ENCODE measurements at regions not wholly inside any gene's neighbourhood (a gene's known extent, or its start where the extent isn't known, plus 50 kb on each side); places are given as distances from the start of the nearest gene placed in this dataset.

DNA sequence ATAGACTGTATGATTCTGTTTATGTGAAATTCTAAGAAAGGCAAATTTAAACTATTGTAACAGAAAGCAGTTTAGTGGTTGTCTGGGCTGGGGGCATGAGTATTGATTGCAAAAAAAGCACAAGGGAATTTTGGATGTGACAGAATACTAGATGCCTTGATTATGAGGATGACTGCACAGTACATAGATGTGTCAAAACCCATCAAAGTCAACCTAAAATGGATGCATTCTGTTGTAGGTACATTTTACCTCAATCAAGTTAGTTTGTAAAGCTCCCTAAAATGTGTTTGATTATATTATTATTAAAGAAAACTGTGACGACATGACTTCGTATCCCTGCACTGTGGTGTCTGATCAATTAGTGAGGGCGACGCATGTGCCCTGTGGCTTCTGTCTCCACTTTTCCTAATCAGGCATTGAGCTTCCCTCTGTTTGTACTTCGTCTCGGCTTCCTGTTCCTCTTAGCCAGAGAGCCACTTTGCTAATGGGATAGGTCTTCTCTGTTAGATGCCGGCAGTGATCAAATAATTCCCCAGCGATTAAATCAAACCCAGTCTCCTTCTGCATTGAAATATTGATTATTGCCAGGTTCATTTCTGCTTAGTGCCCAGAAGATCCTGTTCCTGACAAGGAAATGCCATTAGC lies 118.3 kb upstream of the GGTLC1 start:
- intact Hi-C loops (cut with micrococcal nuclease), result loop anchor here (10.0 kb wide), 1 partner anchor 958 kb away; no protein-coding TSS in a partner anchor

DNA sequence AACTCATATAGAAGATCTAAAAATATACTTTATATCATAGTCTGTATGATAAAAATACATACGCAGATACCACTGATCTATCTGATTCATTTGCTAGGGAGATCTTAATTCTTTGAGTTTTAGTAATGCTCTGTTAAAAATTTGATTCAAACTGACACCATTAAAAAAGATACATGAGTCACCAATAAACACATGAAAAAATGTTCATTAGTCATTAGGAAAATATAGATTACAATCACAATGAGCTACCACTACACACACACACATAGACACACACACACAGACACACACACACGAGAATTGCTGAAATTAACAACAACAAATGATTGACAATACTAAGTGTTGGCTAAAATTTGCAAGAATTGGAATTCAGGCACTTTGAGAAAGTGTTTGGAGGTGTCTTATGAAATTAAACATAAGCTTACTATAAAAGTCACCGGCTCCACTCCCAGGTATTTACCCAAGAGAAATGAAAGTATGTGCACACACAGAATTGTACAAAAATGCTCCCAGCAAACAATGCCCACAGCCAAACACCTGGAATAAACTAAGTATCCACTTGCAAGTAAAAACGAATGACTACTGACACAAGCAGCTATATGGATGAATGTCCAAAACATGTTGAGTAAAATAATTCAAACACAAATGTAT lies 117.7 kb upstream of the GGTLC1 start:
- no peaks in the 10 kb centered on the region for H3K9me3 ChIP-seq (ENCODE audit: control extremely low read depth in 1 of 3, control insufficient read depth in 2 of 3, insufficient read depth in 1 of 3, low read length in 2 of 3)
- Mint-ChIP-seq H3K27me3 (peaks cover 6% of the 10 kb centered on the region), H3K4me3 (no peak overlapping the region), H3K9me3 (ENCODE audit: insufficient read depth) (no peaks in the 10 kb centered on the region), H3K4me1 (no peaks in the 10 kb centered on the region), H3K27ac (no peak overlapping the region)
- H3K4me3 ChIP-seq (ENCODE audit: control extremely low read depth in 1 of 5, extremely low read depth in 1 of 5, insufficient read depth in 1 of 5, low read depth in 2 of 5, low read length in 4 of 5), result no peak overlapping the region
- H3K4me2 ChIP-seq (replicated peaks; ENCODE audit: low read depth, low read length, poor library complexity, severe bottlenecking), result no peak overlapping the region
- DNase-seq (no peak), ATAC-seq (ENCODE audit: low read depth) (no peak)
- no peaks in the 10 kb centered on the region for H3K36me3 ChIP-seq (replicated peaks in 1 of 2; ENCODE audit: control extremely low read depth in 1 of 2, control insufficient read depth in 1 of 2, extremely low read depth in 1 of 2, insufficient read depth in 2 of 2, low read length in 1 of 2)
- H3K27ac ChIP-seq (ENCODE audit: low read length in 2 of 2), result no peak overlapping the region
- peaks cover 0 to 3% (median 0%) of the 10 kb centered on the region in 4 experiments for H3K27me3 ChIP-seq (replicated peaks in 1 of 4; ENCODE audit: control extremely low read depth in 1 of 4, control insufficient read depth in 3 of 4, insufficient read depth in 4 of 4, low read length in 3 of 4)
- no peak overlapping the region for H3K9ac ChIP-seq (ENCODE audit: low read length)
- H3K4me1 ChIP-seq (ENCODE audit: control insufficient read depth in 2 of 2, insufficient read depth in 2 of 2, low read length in 2 of 2), result no peaks in the 10 kb centered on the region
- no peaks in the 10 kb centered on the region for H3K79me2 ChIP-seq (ENCODE audit: control insufficient read depth, insufficient read depth, low read length)
- intact Hi-C loops (cut with micrococcal nuclease), result loop anchor here (10.0 kb wide), 1 partner anchor 959 kb away; no protein-coding TSS in a partner anchor
- H4K20me1 ChIP-seq (ENCODE audit: control insufficient read depth, insufficient read depth, low read length, poor library complexity, severe bottlenecking), result no peaks in the 10 kb centered on the region
- ChIA-PET POLR2A (no interaction called here), CTCF (no interaction called here)
- no peak overlapping the region for H2AFZ ChIP-seq (ENCODE audit: insufficient read depth, low read depth, low read length, poor library complexity, severe bottlenecking)
- WGBS (ENCODE audit: insufficient coverage), result no CpG with 5 or more reads among the region's 4 CpGs
- no peak for TF ChIP-seq EZH2 (IDR thresholded peaks at IDR 0.05; ENCODE audit: borderline replicate concordance, insufficient read depth, low read depth, low read length, poor library complexity, severe bottlenecking)
- TF ChIP-seq, protein P1, sequence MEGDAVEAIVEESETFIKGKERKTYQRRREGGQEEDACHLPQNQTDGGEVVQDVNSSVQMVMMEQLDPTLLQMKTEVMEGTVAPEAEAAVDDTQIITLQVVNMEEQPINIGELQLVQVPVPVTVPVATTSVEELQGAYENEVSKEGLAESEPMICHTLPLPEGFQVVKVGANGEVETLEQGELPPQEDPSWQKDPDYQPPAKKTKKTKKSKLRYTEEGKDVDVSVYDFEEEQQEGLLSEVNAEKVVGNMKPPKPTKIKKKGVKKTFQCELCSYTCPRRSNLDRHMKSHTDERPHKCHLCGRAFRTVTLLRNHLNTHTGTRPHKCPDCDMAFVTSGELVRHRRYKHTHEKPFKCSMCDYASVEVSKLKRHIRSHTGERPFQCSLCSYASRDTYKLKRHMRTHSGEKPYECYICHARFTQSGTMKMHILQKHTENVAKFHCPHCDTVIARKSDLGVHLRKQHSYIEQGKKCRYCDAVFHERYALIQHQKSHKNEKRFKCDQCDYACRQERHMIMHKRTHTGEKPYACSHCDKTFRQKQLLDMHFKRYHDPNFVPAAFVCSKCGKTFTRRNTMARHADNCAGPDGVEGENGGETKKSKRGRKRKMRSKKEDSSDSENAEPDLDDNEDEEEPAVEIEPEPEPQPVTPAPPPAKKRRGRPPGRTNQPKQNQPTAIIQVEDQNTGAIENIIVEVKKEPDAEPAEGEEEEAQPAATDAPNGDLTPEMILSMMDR (IDR thresholded peaks at IDR 0.05), result no peak

More for the DNA sequence above, 118.3 kb upstream of the GGTLC1 start:
- Histone ChIP-seq H3K27ac (ENCODE audit: low read length in 2 of 2) (no peak overlapping the region), H3K9ac (ENCODE audit: low read length) (no peak overlapping the region), H3K4me1 (ENCODE audit: control insufficient read depth in 2 of 2, insufficient read depth in 2 of 2, low read length in 2 of 2) (no peaks in the 10 kb centered on the region), H3K36me3 (replicated peaks in 1 of 2; ENCODE audit: control extremely low read depth in 1 of 2, control insufficient read depth in 1 of 2, extremely low read depth in 1 of 2, insufficient read depth in 2 of 2, low read length in 1 of 2) (no peaks in the 10 kb centered on the region), H3K4me2 (replicated peaks; ENCODE audit: low read depth, low read length, poor library complexity, severe bottlenecking) (no peak overlapping the region), H3K4me3 (ENCODE audit: control extremely low read depth in 1 of 5, extremely low read depth in 1 of 5, insufficient read depth in 1 of 5, low read depth in 2 of 5, low read length in 4 of 5) (no peak overlapping the region), H3K79me2 (ENCODE audit: control insufficient read depth, insufficient read depth, low read length) (no peaks in the 10 kb centered on the region), H3K9me3 (ENCODE audit: control extremely low read depth in 1 of 3, control insufficient read depth in 2 of 3, insufficient read depth in 1 of 3, low read length in 2 of 3) (no peaks in the 10 kb centered on the region), H4K20me1 (ENCODE audit: control insufficient read depth, insufficient read depth, low read length, poor library complexity, severe bottlenecking) (no peaks in the 10 kb centered on the region), H3K27me3 (replicated peaks in 1 of 4; ENCODE audit: control extremely low read depth in 1 of 4, control insufficient read depth in 3 of 4, insufficient read depth in 4 of 4, low read length in 3 of 4) (peaks cover 0 to 3% (median 0%) of the 10 kb centered on the region in 4 experiments), H2AFZ (ENCODE audit: insufficient read depth, low read depth, low read length, poor library complexity, severe bottlenecking) (no peak overlapping the region)
- no peak for ATAC-seq (ENCODE audit: low read depth)
- H3K4me3 Mint-ChIP-seq, result no peak overlapping the region
- no peak overlapping the region for H3K27ac Mint-ChIP-seq
- ChIA-PET CTCF (no interaction called here), POLR2A (no interaction called here)
- whole genome bisulfite sequencing (ENCODE audit: insufficient coverage), result 93% methylated on average over 3 of the region's 8 CpGs
- no peaks in the 10 kb centered on the region for H3K4me1 Mint-ChIP-seq
- H3K27me3 Mint-ChIP-seq, result peaks cover 6% of the 10 kb centered on the region
- no peak for DNase-seq
- TF ChIP-seq, protein P1 (IDR thresholded peaks at IDR 0.05), result no peak
- no peak for TF ChIP-seq EZH2 (IDR thresholded peaks at IDR 0.05; ENCODE audit: borderline replicate concordance, insufficient read depth, low read depth, low read length, poor library complexity, severe bottlenecking)
- H3K9me3 Mint-ChIP-seq (ENCODE audit: insufficient read depth), result no peaks in the 10 kb centered on the region
